GM12864 (cell line): ENCODE measurements at regions not wholly inside any gene's neighbourhood (a gene's known extent, or its start where the extent isn't known, plus 50 kb on each side); places are given as distances from the start of the nearest gene placed in this dataset.

Experiments
- DNase-seq: peaks from one replicate; pipeline ENCODE4 v3.0.0-alpha.2; 2011; ENCODE audit warnings: low read depth
- H3K4me3 ChIP-seq: 2 replicates; pipeline ENCODE4 v1.5.1; 2011; ENCODE audit warnings: mild to moderate bottlenecking, low read depth, low read length, control low read depth
- TF ChIP-seq, protein P1 (sequence below): IDR thresholded peaks from 2 replicates; pipeline ENCODE4 v1.5.1; 2011; ENCODE audit warnings: low read depth, mild to moderate bottlenecking, moderate library complexity, low read length, control low read depth, inconsistent platforms; ENCODE audit errors: missing control alignments

DNA sequence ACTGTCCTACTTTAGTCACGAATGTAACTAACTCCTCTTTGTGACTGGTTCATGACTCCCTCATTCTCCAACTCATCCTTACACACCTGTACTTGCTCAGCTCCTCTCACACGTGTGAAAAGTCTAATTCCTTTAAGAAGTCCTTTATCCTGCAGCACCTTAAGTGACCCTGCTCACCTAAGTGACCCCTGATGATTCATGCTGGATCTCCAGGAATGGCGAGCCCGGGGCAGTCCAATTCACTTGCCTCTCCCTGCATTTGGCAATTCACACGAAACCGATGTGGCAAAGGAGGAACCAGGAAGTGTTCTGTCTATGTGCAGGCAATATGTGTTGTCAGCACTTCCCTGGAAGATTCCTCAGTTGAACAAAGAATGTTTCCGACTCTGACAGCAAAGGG is 189.8 kb upstream of the NABP1 start:
- H3K4me3 ChIP-seq = no peak overlapping the region
- TF ChIP-seq, protein P1, sequence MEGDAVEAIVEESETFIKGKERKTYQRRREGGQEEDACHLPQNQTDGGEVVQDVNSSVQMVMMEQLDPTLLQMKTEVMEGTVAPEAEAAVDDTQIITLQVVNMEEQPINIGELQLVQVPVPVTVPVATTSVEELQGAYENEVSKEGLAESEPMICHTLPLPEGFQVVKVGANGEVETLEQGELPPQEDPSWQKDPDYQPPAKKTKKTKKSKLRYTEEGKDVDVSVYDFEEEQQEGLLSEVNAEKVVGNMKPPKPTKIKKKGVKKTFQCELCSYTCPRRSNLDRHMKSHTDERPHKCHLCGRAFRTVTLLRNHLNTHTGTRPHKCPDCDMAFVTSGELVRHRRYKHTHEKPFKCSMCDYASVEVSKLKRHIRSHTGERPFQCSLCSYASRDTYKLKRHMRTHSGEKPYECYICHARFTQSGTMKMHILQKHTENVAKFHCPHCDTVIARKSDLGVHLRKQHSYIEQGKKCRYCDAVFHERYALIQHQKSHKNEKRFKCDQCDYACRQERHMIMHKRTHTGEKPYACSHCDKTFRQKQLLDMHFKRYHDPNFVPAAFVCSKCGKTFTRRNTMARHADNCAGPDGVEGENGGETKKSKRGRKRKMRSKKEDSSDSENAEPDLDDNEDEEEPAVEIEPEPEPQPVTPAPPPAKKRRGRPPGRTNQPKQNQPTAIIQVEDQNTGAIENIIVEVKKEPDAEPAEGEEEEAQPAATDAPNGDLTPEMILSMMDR = no peak

DNA sequence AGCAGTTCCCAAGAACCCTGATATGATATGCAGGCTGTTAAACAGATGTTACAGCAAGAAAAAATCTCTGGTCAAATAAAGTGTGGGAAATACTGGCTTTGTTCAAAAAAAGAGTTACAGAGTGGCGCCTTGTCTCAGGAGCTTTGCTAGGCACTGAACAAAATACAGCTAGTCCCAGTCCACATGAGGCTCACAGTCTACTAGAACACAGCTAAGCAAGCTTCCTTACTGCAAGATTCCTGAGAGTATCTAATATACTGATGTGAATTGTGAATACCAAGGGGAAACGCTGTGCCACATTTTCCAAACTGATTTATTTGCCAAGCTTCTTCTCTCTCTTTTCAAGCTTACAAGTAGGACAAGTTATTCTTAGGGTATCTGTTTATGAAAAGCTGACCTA is 188.8 kb upstream of the NABP1 start:
- H3K4me3 ChIP-seq = no peak overlapping the region
- TF ChIP-seq, protein P1 = no peak
- no peak for DNase-seq

More for the DNA sequence above, 189.8 kb upstream of the NABP1 start:
- DNase-seq = no peak

DNA sequence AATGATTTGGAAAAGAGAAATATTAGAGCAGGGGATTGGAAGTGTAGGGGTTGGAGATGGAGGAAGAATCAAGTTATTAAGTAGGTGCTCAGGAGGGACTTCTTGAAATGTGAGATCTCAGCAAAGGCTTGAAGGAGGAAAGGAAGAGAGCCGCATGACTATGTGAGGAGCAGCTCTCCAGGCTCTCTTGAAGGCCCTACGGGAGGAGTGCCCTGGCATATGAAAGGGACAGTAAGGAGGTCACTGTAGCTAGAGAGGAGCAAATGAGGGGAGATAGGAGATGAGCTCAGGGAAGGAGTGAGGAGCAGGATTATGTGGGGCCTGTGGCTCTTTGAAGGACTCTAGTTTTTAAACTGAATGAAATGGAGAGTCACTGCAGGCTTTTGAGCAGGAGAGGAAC is 181.1 kb upstream of the NABP1 start:
- no peak overlapping the region for H3K4me3 ChIP-seq
- no peak for DNase-seq
- TF ChIP-seq, protein P1 = no peak

DNA sequence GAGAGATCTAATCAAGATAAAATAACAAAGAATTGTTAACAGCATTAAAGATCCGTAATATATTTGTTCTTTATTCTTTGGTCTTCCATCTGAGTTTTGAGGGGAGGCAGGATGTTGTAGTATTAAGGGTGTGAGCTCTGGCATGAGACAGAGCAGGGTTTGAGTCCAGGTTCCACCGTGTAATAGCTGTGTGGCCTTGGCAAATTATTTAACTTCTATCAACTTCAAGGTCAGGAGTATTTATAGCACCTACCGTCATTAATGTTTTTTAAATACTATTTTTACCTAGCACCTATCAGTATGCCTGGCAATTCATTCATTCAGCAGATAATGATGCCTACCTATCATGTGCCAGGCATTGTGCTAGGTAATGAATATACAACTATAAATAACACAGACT is 180.1 kb upstream of the NABP1 start:
- DNase-seq = no peak
- TF ChIP-seq, protein P1 = no peak
- no peak overlapping the region for H3K4me3 ChIP-seq

DNA sequence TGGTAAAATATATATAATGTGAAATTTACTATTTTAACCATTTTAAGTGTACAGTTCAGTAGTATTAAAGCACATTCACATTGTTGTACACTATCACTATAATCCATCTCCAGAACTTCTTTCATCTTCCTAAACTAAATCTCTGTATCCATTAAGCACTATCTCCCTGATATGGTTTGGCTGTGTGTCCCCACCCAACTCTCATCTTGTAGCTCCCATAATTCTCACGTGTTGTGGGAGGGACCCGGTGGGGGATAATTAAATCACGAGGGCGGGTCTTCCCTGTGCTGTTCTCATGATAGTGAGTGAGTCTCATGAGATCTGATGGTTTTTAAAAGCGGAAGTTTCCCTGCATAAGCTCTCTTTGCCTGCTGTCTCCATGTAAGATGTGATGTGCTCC is 178.9 kb upstream of the NABP1 start:
- TF ChIP-seq, protein P1 = no peak
- H3K4me3 ChIP-seq = no peak overlapping the region
- no peak for DNase-seq

DNA sequence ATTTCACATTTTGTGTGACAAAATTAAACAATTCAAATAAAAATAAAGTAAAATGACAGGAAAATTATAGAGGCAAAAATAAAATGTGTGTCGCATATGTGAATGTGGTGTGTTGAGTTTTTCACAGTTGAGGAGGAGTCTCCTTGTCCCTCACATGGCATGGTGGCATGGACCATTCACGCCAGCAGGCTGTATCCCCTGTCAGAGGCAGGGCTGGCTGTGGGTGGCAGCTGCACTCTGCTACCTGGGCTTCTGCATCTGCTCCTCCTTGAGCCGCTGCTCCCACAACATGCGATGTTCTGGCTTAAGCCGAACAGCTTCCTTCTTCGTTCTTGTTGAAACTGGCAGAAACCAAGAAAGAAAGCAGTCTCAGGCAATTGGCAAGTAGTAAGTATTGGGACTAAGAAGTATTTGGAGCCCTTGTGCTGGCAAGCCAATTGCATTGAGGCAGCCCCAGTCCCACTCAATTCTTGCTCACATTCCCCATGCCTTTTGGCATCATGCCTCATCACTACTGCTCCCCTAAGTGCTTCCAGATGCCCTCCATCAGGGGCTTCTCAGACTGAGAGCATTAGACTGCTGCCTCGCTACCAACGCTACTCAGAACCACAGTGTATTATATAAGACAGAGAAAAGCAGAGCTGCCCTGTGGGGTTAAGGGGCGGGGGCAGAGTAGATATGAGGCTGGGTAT is 177.9 kb upstream of the NABP1 start:
- no peak overlapping the region for H3K4me3 ChIP-seq
- DNase-seq = no peak
- TF ChIP-seq, protein P1 = no peak

DNA sequence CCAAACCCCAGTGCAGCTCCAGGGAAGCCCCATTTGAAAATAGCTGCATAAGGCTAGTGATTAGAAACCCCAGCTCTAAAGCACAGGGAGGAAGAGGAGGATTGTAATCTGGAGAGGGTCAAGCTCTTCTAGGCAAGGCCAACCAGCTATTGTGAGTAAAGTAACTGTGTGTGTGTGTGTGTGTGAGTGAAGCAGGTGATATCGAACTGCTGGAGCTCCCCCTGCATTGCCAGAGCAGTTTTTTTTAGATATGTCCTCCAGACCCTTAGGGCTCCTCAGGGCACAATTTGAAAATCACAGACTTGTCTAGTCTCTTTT is 177.4 kb upstream of the NABP1 start:
- no peak overlapping the region for H3K4me3 ChIP-seq
- TF ChIP-seq, protein P1 = no peak
- DNase-seq = no peak
